ENCODE measurements at regions not wholly inside any gene's neighbourhood (a gene's known extent, or its start where the extent isn't known, plus 50 kb on each side); places are given as distances from the start of the nearest gene placed in this dataset.

- intact Hi-C loops (cut with DNase I) = no loop called here
- no peak for DNase-seq
- no peaks in the 10 kb centered on the region for H3K4me1 ChIP-seq (ENCODE audit: insufficient read depth)
- 74 to 88% (median 74%) methylated on average over 1 of the region's 1 CpG for WGBS, 3 donors
- no peak overlapping the region for H3K27ac ChIP-seq
- TF ChIP-seq POLR2A (IDR thresholded peaks at IDR 0.05) (no peak), EP300 (IDR thresholded peaks at IDR 0.05) (no peak), CTCF (IDR thresholded peaks at IDR 0.05) (no peak)
- H3K27me3 ChIP-seq = no peaks in the 10 kb centered on the region
- H3K4me3 ChIP-seq = no peak overlapping the region
- H3K36me3 ChIP-seq = no peaks in the 10 kb centered on the region
- no peaks in the 10 kb centered on the region for H3K9me3 ChIP-seq
Measured at GRCh38 chr2:145835665-145836064, 1315.7 kb upstream of the ZEB2 start.

GRCh38 chr2:145832681-145833080 is 1312.8 kb upstream of the ZEB2 start:
- Histone ChIP-seq H3K27me3 (no peaks in the 10 kb centered on the region), H3K4me3 (no peak overlapping the region), H3K27ac (no peak overlapping the region), H3K9me3 (no peaks in the 10 kb centered on the region), H3K4me1 (ENCODE audit: insufficient read depth) (no peaks in the 10 kb centered on the region), H3K36me3 (no peaks in the 10 kb centered on the region)
- 87 to 91% (median 91%) methylated on average over 5 of the region's 5 CpGs for WGBS, 3 donors
- DNase-seq = no peak
- intact Hi-C loops (cut with DNase I) = no loop called here
- no peak for TF ChIP-seq CTCF (IDR thresholded peaks at IDR 0.05)
- TF ChIP-seq POLR2A (IDR thresholded peaks at IDR 0.05) = no peak
- no peak for TF ChIP-seq EP300 (IDR thresholded peaks at IDR 0.05)

- intact Hi-C loops (cut with DNase I) = no loop called here
- TF ChIP-seq CTCF (IDR thresholded peaks at IDR 0.05) (no peak), POLR2A (IDR thresholded peaks at IDR 0.05) (no peak), EP300 (IDR thresholded peaks at IDR 0.05) (no peak)
- H3K27ac ChIP-seq = no peak overlapping the region
Measured at GRCh38 chr2:145829931-145830330, 1310.0 kb upstream of the ZEB2 start.

GRCh38 chr2:145827235-145827634 is 1307.3 kb upstream of the ZEB2 start:
- no peaks in the 10 kb centered on the region for H3K9me3 ChIP-seq
- TF ChIP-seq POLR2A (IDR thresholded peaks at IDR 0.05) (no peak), EP300 (IDR thresholded peaks at IDR 0.05) (no peak), CTCF (IDR thresholded peaks at IDR 0.05) (no peak)
- WGBS, 3 donors = 89 to 95% (median 93%) methylated on average over 2 of the region's 2 CpGs
- intact Hi-C loops (cut with DNase I) = no loop called here
- no peak overlapping the region for H3K27ac ChIP-seq
- no peaks in the 10 kb centered on the region for H3K4me1 ChIP-seq (ENCODE audit: insufficient read depth)
- H3K4me3 ChIP-seq = no peak overlapping the region
- no peaks in the 10 kb centered on the region for H3K36me3 ChIP-seq
- no peaks in the 10 kb centered on the region for H3K27me3 ChIP-seq
- no peak for DNase-seq

More at GRCh38 chr2:145829931-145830330, 1310.0 kb upstream of the ZEB2 start:
- H3K4me1 ChIP-seq (ENCODE audit: insufficient read depth) = no peaks in the 10 kb centered on the region
- no peak for DNase-seq
- no peaks in the 10 kb centered on the region for H3K9me3 ChIP-seq
- H3K27me3 ChIP-seq = no peaks in the 10 kb centered on the region
- H3K36me3 ChIP-seq = no peaks in the 10 kb centered on the region
- no peak overlapping the region for H3K4me3 ChIP-seq

GRCh38 chr2:145824384-145824783 is 1304.5 kb upstream of the ZEB2 start:
- WGBS, 3 donors = 67 to 81% (median 79%) methylated on average over 3 of the region's 3 CpGs
- no peaks in the 10 kb centered on the region for H3K4me1 ChIP-seq (ENCODE audit: insufficient read depth)
- H3K36me3 ChIP-seq = no peaks in the 10 kb centered on the region
- DNase-seq = no peak
- no peaks in the 10 kb centered on the region for H3K27me3 ChIP-seq
- no peak for TF ChIP-seq POLR2A (IDR thresholded peaks at IDR 0.05)
- TF ChIP-seq CTCF (IDR thresholded peaks at IDR 0.05) = no peak
- no peak for TF ChIP-seq EP300 (IDR thresholded peaks at IDR 0.05)
- H3K9me3 ChIP-seq = no peaks in the 10 kb centered on the region
- no peak overlapping the region for H3K27ac ChIP-seq
- intact Hi-C loops (cut with DNase I) = no loop called here
- H3K4me3 ChIP-seq = no peak overlapping the region
